ENCODE measurements at regions not wholly inside any gene's neighbourhood (a gene's known extent, or its start where the extent isn't known, plus 50 kb on each side); places are given as distances from the start of the nearest gene placed in this dataset.
"Not testable (repeated sequence)": the region's sequence is repeated elsewhere in the genome, so short reads cannot be mapped to it uniquely, and the experiment has no call there.

GRCh38 chr21:23951251-23951650 lies 1656.0 kb downstream of the MRPL39 start:
- TF ChIP-seq, protein P1, sequence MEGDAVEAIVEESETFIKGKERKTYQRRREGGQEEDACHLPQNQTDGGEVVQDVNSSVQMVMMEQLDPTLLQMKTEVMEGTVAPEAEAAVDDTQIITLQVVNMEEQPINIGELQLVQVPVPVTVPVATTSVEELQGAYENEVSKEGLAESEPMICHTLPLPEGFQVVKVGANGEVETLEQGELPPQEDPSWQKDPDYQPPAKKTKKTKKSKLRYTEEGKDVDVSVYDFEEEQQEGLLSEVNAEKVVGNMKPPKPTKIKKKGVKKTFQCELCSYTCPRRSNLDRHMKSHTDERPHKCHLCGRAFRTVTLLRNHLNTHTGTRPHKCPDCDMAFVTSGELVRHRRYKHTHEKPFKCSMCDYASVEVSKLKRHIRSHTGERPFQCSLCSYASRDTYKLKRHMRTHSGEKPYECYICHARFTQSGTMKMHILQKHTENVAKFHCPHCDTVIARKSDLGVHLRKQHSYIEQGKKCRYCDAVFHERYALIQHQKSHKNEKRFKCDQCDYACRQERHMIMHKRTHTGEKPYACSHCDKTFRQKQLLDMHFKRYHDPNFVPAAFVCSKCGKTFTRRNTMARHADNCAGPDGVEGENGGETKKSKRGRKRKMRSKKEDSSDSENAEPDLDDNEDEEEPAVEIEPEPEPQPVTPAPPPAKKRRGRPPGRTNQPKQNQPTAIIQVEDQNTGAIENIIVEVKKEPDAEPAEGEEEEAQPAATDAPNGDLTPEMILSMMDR (conservative IDR thresholded peaks at IDR 0.05): no peak
- H3K27ac ChIP-seq: no peak overlapping the region

GRCh38 chr21:23950344-23950743 lies 1656.9 kb downstream of the MRPL39 start:
- no peak overlapping the region for H3K27ac ChIP-seq
- TF ChIP-seq, protein P1 (conservative IDR thresholded peaks at IDR 0.05): no peak

DNA sequence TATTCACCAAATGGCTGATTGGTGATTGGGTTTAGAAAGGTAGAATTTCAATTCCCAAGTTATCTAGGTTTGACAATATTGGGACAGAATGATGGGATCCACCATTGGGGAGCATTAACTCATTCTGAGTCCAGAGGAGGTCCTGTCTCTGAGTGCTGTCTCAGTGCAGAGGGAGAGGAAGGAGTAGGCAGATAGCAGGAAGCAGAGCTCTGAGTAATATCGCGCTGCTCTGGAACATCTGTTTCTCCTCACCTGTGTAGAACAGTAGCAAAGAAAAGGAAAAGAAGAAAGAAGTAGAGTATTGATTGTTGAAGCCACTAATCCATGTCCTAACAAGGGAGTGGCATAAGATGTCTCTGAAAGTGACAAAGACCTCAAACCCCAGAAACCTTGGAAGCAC lies 1657.8 kb downstream of the MRPL39 start:
- TF ChIP-seq, protein P1 (conservative IDR thresholded peaks at IDR 0.05): no peak
- H3K27ac ChIP-seq: no peak overlapping the region

DNA sequence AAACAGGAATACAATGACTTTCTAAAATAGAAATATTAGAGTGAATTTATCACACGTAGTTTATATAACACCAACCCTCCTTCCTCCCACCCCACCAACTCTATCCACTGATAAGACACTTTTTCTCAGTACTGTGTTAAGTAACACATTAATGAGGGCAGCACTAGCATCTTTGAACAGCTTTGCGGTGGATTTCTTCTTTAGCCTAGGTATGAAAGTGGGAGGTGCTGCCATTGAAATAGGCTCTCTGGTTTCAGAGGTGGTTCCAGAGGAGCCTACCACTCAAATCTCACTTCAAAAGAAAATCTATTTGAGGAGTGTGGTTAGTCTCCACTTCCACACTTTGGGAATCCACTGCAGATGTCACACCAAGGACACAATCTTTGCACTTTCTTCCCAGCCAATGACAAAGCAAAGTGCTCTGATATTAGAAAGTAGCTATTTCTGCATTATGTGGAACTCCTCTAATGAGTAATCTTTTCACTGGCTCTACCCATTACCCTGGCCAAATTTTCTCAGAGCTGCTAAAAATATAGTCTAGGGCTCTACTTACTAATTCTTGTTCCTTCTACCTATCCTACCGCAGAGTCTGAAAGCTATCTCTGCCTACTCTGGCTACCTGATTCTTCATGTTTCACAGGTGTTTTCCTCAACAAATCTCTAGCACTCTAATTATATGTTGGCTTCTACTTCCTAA lies 1667.8 kb downstream of the MRPL39 start:
- H3K27ac ChIP-seq: no peak overlapping the region
- TF ChIP-seq, protein P1 (conservative IDR thresholded peaks at IDR 0.05): no peak

- TF ChIP-seq, protein P1 (conservative IDR thresholded peaks at IDR 0.05): no peak
- H3K27ac ChIP-seq: no peak overlapping the region
Observed at GRCh38 chr21:23936991-23937390, 1670.3 kb downstream of the MRPL39 start.

- H3K27ac ChIP-seq: no peak overlapping the region
- TF ChIP-seq, protein P1 (conservative IDR thresholded peaks at IDR 0.05): peak; percentile 84
Observed at GRCh38 chr21:23936224-23936623, 1671.1 kb downstream of the MRPL39 start.

- TF ChIP-seq, protein P1 (conservative IDR thresholded peaks at IDR 0.05): no peak
- no peak overlapping the region for H3K27ac ChIP-seq
Observed at GRCh38 chr21:23930565-23930964, 1676.7 kb downstream of the MRPL39 start.

- H3K27ac ChIP-seq: not testable (repeated sequence)
Observed at GRCh38 chr21:23926430-23926829, 1680.9 kb downstream of the MRPL39 start.

All from VCaP (cell line).